Memory B cell (primary cell): ENCODE measurements at regions not wholly inside any gene's neighbourhood (a gene's known extent, or its start where the extent isn't known, plus 50 kb on each side); places are given as distances from the start of the nearest gene placed in this dataset.

Experiments used
- ATAC-seq: fragments of 150-1000 bp; cut with Tn5 transposase; 2 replicates; pipeline ENCODE4 v1.10.0; 2021; ENCODE audit warnings: low read depth, mild to moderate bottlenecking, moderate library complexity
- DNase-seq, 2 donors: peaks; one replicate each; pipeline ENCODE4 v3.0.0; 2022; ENCODE audit warnings: low spot score in 2 of 2
- H3K27ac Mint-ChIP-seq: one replicate; pipeline ENCODE4 v1.8.0; 2022; ENCODE audit warnings: mild to moderate bottlenecking, moderate library complexity, mixed read lengths
- H3K27me3 Mint-ChIP-seq: one replicate; pipeline ENCODE4 v1.8.0; 2022; ENCODE audit warnings: mixed read lengths
- H3K36me3 Mint-ChIP-seq: one replicate; pipeline ENCODE4 v1.8.0; 2022; ENCODE audit warnings: mild to moderate bottlenecking, mixed read lengths
- H3K4me1 Mint-ChIP-seq: one replicate; pipeline ENCODE4 v1.8.0; 2022; ENCODE audit warnings: mixed read lengths
- H3K4me3 Mint-ChIP-seq: one replicate; pipeline ENCODE4 v1.8.0; 2022; ENCODE audit warnings: mild to moderate bottlenecking, moderate library complexity, mixed read lengths
- H3K9me3 Mint-ChIP-seq: one replicate; pipeline ENCODE4 v1.8.0; 2022; ENCODE audit warnings: mixed read lengths

DNA sequence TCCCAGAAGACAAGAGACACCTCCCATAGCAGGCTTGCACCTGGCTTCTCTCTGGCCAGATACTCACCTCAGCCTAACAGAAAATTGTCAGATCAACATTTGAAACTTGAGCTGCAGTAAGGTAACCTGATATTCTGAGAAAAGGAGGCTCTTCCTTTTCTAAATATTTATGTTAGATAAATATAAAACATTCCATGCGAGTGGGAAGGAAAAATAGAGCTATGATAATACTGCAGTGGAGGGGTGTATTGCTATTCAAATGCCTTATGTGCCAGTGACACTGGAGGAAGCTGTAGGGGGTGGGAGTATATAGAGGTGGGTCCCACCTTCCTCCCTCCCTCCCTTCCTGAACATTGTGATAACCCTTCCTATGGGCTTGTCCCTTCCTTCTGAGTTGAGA lies 515.5 kb upstream of the CHAC2 start:
- Mint-ChIP-seq H3K9me3 (no peaks in the 10 kb centered on the region), H3K4me1 (no peaks in the 10 kb centered on the region), H3K36me3 (no peaks in the 10 kb centered on the region), H3K4me3 (no peak overlapping the region), H3K27ac (no peak overlapping the region), H3K27me3 (no peaks in the 10 kb centered on the region)
- no peak for DNase-seq
- ATAC-seq, result no peak

DNA sequence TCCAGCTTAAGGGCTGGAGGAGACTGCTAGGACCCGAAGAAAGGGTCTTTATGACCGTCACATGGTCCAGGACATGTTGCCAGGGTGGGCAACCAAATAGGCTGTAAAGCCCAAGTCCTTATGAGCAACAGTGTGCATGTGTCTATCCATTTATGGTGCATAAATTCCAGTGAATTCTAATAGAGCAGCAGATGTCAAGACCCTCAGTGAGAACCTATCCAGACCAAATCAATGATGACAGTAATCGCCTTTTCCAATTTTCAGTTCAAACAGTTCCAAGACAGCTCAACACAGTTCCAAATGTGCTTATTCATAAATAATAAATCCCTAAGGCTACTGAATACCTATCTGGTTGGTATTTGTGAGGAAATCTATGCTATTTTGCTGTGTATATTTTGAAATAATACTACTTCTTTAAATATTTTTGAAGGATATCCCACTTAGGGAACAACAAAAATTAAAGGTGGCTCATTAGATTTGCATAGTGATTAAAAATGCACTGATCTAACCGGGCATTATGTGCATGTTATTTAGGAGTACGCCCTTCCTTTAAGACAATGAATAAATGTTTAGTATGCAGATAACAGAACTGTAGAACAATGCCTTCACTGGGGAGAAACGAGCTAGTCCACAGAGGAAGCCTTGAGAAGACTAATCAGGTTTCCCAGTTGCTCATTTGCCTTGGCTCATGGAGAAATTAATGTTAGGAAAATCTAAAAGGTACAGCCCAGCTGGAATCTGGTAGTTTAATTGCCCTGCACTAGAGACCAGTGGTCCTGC lies 519.5 kb upstream of the CHAC2 start:
- ATAC-seq, result no peak
- no peak for DNase-seq
- H3K27me3 Mint-ChIP-seq, result no peaks in the 10 kb centered on the region

DNA sequence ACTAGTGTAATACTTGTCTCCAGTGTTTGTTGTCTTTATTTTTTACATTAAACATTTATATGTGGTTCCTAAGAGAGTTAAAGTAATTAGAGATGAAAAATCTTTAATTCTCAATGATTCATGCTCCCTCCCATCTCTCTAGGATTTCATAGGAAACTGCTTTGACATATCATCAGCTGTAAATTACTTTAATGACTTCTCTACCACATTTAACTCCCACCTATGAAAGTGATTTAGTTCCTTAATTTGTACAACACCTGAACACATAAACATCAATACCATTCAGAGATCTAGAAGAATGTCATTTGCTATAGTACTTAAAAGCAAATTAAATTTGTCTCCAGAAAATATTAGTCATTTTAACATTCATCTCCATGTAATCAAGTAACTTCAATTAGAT lies 524.2 kb upstream of the CHAC2 start:
- H3K36me3 Mint-ChIP-seq, result no peaks in the 10 kb centered on the region
- H3K27ac Mint-ChIP-seq, result no peak overlapping the region
- H3K27me3 Mint-ChIP-seq, result no peaks in the 10 kb centered on the region
- no peak overlapping the region for H3K4me3 Mint-ChIP-seq
- DNase-seq, result no peak
- no peaks in the 10 kb centered on the region for H3K4me1 Mint-ChIP-seq
- H3K9me3 Mint-ChIP-seq, result peaks cover 2% of the 10 kb centered on the region
- no peak for ATAC-seq

More for the DNA sequence above, 519.5 kb upstream of the CHAC2 start:
- no peaks in the 10 kb centered on the region for H3K36me3 Mint-ChIP-seq
- no peak overlapping the region for H3K4me3 Mint-ChIP-seq
- no peaks in the 10 kb centered on the region for H3K4me1 Mint-ChIP-seq
- H3K27ac Mint-ChIP-seq, result no peak overlapping the region
- H3K9me3 Mint-ChIP-seq, result no peaks in the 10 kb centered on the region

- Mint-ChIP-seq H3K27ac (no peak overlapping the region), H3K9me3 (peaks cover 2% of the 10 kb centered on the region), H3K4me3 (no peak overlapping the region)
These were observed 525.5 kb upstream of the CHAC2 start for GRCh38 chr2:53242090-53242489.

GRCh38 chr2:53235836-53236582 lies 531.6 kb upstream of the CHAC2 start:
- H3K4me3 Mint-ChIP-seq, result no peak overlapping the region
- DNase-seq, result no peak

More at GRCh38 chr2:53242090-53242489, 525.5 kb upstream of the CHAC2 start:
- no peak for ATAC-seq
- Mint-ChIP-seq H3K4me1 (no peaks in the 10 kb centered on the region), H3K27me3 (no peaks in the 10 kb centered on the region), H3K36me3 (no peaks in the 10 kb centered on the region)
- no peak for DNase-seq

GRCh38 chr2:53234548-53234903 lies 533.1 kb upstream of the CHAC2 start:
- Mint-ChIP-seq H3K4me3 (no peak overlapping the region), H3K27me3 (no peaks in the 10 kb centered on the region), H3K9me3 (peaks cover 1% of the 10 kb centered on the region), H3K27ac (no peak overlapping the region), H3K4me1 (no peaks in the 10 kb centered on the region), H3K36me3 (no peaks in the 10 kb centered on the region)
- ATAC-seq (no peak), DNase-seq (no peak)

More at GRCh38 chr2:53235836-53236582, 531.6 kb upstream of the CHAC2 start:
- Mint-ChIP-seq H3K27ac (no peak overlapping the region), H3K27me3 (no peaks in the 10 kb centered on the region), H3K4me1 (no peaks in the 10 kb centered on the region), H3K36me3 (no peaks in the 10 kb centered on the region), H3K9me3 (peaks cover 3% of the 10 kb centered on the region)
- ATAC-seq, result no peak

DNA sequence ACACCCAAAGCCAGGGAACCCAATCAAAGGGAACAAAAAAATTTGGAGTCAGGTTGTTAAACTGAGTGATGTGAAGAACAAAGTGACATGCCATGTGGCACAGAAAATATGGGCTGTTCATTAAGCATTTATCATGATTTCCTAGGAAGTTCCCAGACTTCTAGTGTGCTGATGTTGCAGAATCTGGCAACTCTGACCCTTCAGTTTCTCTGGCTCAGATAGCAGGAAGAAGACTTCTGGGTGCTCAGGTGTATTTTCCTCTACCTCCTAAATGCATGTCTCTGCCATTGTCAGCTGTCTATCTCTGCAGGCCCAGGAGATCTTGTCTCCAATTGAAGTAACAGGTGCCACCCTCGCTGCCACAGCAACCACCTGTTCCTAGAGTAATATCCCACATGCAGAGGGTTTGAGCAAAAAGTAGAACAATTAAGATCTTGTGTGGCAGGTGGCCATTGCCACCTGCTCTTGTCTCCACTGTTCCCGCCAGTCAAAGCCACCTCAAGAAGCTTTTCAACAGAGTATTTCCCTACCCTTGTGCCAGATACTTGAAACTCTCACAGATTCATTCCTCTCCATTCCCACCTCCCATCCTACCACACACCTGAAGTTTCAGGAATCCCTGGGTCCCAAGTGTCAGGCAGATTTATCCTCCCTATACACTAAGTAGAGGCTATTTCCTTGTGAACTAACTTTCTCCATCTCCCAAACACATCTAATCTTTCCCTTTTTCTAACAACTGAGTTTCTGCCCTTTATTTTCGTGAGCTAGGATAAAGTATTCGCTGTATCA lies 533.7 kb upstream of the CHAC2 start:
- DNase-seq, result no peak
- ATAC-seq, result no peak
- Mint-ChIP-seq H3K9me3 (peaks cover 1% of the 10 kb centered on the region), H3K36me3 (no peaks in the 10 kb centered on the region), H3K27ac (no peak overlapping the region), H3K4me3 (no peak overlapping the region), H3K27me3 (no peaks in the 10 kb centered on the region), H3K4me1 (no peaks in the 10 kb centered on the region)

GRCh38 chr2:53231908-53232307 lies 535.7 kb upstream of the CHAC2 start:
- no peak for DNase-seq
- no peak overlapping the region for H3K27ac Mint-ChIP-seq
- no peaks in the 10 kb centered on the region for H3K27me3 Mint-ChIP-seq
- H3K4me3 Mint-ChIP-seq, result no peak overlapping the region
- H3K9me3 Mint-ChIP-seq, result peaks cover 1% of the 10 kb centered on the region
- no peaks in the 10 kb centered on the region for H3K4me1 Mint-ChIP-seq
- ATAC-seq, result no peak
- no peaks in the 10 kb centered on the region for H3K36me3 Mint-ChIP-seq

DNA sequence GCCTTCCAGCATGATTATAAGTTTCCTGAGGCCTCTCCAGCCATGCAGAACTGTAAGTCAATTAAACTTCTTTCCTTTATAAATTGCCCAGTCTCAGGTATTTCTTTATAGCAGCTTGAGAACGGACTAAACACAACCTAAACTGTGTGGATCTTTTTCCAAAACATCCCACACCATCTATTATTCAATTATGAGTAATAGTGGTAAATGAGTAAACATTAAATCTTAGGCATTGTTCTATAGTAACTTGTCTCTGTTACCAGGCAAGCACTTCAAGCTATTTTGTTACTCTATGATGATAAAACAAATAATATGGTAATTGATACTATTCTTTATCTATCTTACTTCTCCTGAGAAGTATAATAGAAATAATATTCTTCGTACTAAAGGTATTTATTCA lies 536.9 kb upstream of the CHAC2 start:
- DNase-seq (no peak), ATAC-seq (no peak)
- no peak overlapping the region for H3K27ac Mint-ChIP-seq
- peaks cover 1% of the 10 kb centered on the region for H3K9me3 Mint-ChIP-seq
- H3K4me1 Mint-ChIP-seq, result no peaks in the 10 kb centered on the region
- no peak overlapping the region for H3K4me3 Mint-ChIP-seq
- H3K36me3 Mint-ChIP-seq, result no peaks in the 10 kb centered on the region
- no peaks in the 10 kb centered on the region for H3K27me3 Mint-ChIP-seq

DNA sequence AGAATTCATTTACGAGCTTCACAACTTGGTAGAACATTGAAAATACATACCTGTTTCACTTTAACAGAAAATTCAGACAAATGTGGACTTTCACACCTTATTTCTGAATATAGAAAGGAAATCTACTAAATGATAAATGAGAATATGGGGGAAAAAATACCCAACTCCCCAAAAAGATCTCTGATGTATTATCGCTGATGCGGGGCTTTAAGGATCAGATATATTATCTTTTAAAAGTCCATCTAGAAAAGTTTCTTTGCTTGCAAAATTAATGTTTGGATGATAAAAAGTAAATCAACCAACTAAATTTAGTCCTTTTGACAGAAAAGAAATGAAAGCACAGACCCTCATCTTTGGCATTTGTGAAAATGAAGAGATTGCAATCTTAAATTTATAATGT lies 540.1 kb upstream of the CHAC2 start:
- Mint-ChIP-seq H3K27ac (no peak overlapping the region), H3K4me3 (no peak overlapping the region), H3K4me1 (no peaks in the 10 kb centered on the region), H3K27me3 (no peaks in the 10 kb centered on the region), H3K36me3 (no peaks in the 10 kb centered on the region), H3K9me3 (peaks cover 1% of the 10 kb centered on the region)
- ATAC-seq, result no peak
- no peak for DNase-seq

GRCh38 chr2:53220969-53221368 lies 546.6 kb upstream of the CHAC2 start:
- ATAC-seq, result no peak
- peaks cover 3% of the 10 kb centered on the region for H3K9me3 Mint-ChIP-seq

DNA sequence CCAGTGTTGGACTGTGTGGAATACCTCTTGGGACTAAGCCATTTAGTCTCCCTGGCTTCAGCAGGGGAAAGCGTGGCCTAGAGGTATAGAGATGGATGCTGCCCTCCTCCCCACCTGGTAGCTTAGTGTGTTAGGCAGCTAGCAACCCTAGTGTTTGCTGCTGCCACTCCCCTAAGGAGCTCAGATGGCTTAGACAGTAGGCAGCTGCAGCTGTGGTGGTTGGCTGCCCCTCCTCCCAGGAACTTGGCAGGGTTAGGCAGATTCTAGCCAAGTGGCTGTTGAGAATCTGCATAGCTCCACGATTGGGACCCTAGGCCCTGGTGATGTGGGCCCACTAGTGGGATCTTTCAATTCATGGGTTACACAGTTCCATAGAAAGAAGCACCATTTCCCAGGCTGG lies 550.4 kb upstream of the CHAC2 start:
- Mint-ChIP-seq H3K4me1 (no peaks in the 10 kb centered on the region), H3K9me3 (peaks cover 11% of the 10 kb centered on the region), H3K27me3 (no peaks in the 10 kb centered on the region), H3K36me3 (no peaks in the 10 kb centered on the region), H3K27ac (no peak overlapping the region), H3K4me3 (no peak overlapping the region)
- ATAC-seq, result no peak
- no peak for DNase-seq

More at GRCh38 chr2:53220969-53221368, 546.6 kb upstream of the CHAC2 start:
- Mint-ChIP-seq H3K36me3 (no peaks in the 10 kb centered on the region), H3K4me1 (no peaks in the 10 kb centered on the region), H3K27me3 (no peaks in the 10 kb centered on the region), H3K27ac (no peak overlapping the region), H3K4me3 (no peak overlapping the region)
- DNase-seq, result no peak

GRCh38 chr2:53216805-53217204 lies 550.8 kb upstream of the CHAC2 start:
- H3K36me3 Mint-ChIP-seq, result no peaks in the 10 kb centered on the region
- no peaks in the 10 kb centered on the region for H3K4me1 Mint-ChIP-seq
- H3K27ac Mint-ChIP-seq, result no peak overlapping the region
- H3K4me3 Mint-ChIP-seq, result no peak overlapping the region
- ATAC-seq, result no peak
- no peaks in the 10 kb centered on the region for H3K27me3 Mint-ChIP-seq
- DNase-seq, result no peak
- H3K9me3 Mint-ChIP-seq, result peaks cover 11% of the 10 kb centered on the region

GRCh38 chr2:53212576-53212975 lies 555.0 kb upstream of the CHAC2 start:
- H3K36me3 Mint-ChIP-seq, result no peaks in the 10 kb centered on the region
- no peaks in the 10 kb centered on the region for H3K27me3 Mint-ChIP-seq
- peaks cover 9% of the 10 kb centered on the region for H3K9me3 Mint-ChIP-seq
- no peaks in the 10 kb centered on the region for H3K4me1 Mint-ChIP-seq
- H3K4me3 Mint-ChIP-seq, result no peak overlapping the region
- ATAC-seq (no peak), DNase-seq (no peak)
- no peak overlapping the region for H3K27ac Mint-ChIP-seq
